Uterus (tissue), 3 donors: ENCODE measurements at regions not wholly inside any gene's neighbourhood (a gene's known extent, or its start where the extent isn't known, plus 50 kb on each side); places are given as distances from the start of the nearest gene placed in this dataset.
"Not testable (repeated sequence)": the region's sequence is repeated elsewhere in the genome, so short reads cannot be mapped to it uniquely, and the experiment has no call there.

Source experiments
- DNase-seq, 2 donors: peaks; one replicate each; pipeline ENCODE4 v3.0.0-alpha.2; 2019 to 2020
- H3K27ac ChIP-seq, 2 donors: fragments of 200-600 bp; sonication (generic); 1 replicate in 1 of 2; 2 replicates in 1 of 2; pipeline ENCODE4 v1.5.1; 2016 to 2018
- H3K27me3 ChIP-seq, 2 donors: fragments of 200-600 bp; sonication (generic); one replicate each; pipeline ENCODE4 v1.5.1; 2018 to 2019; ENCODE audit warnings: control low read depth in 1 of 2
- H3K36me3 ChIP-seq, 2 donors: fragments of 200-600 bp; sonication (generic); one replicate each; pipeline ENCODE4 v1.5.1; 2019; ENCODE audit warnings: control low read depth in 1 of 2
- H3K4me1 ChIP-seq, 2 donors: fragments of 200-600 bp; sonication (generic); one replicate each; pipeline ENCODE4 v1.5.1; 2018 to 2019; ENCODE audit warnings: control low read depth in 1 of 2
- H3K4me3 ChIP-seq, 2 donors: fragments of 200-600 bp; sonication (generic); 1 replicate in 1 of 2; 2 replicates in 1 of 2; pipeline ENCODE4 v1.5.1; 2018 to 2019; ENCODE audit warnings: mild to moderate bottlenecking in 1 of 2
- H3K9me3 ChIP-seq, 2 donors: fragments of 200-600 bp; sonication (generic); one replicate each; pipeline ENCODE4 v1.5.1; 2019; ENCODE audit warnings: control low read depth in 1 of 2
- POLR2A ChIP-seq, 2 donors: fragments of 450-650 bp; IDR thresholded peaks; one replicate each; pipeline ENCODE4 v1.6.1; 2016; ENCODE audit warnings: antibody characterized with exemption in 2 of 2, mild to moderate bottlenecking in 1 of 2, moderate library complexity in 1 of 2
- intact Hi-C: fragments of 100-400 bp; cut with DNase I; formaldehyde crosslinking; loops from one replicate; pipeline ENCODE4 v1.15.1; 2023; ENCODE audit warnings: low total_unique reads
- TF ChIP-seq, protein P1 (sequence below), 4 experiments: fragments of 200-600 bp in 2 of 4; fragments of 450-650 bp in 2 of 4; sonication (generic) in 2 of 4; IDR thresholded peaks; one replicate each; pipeline ENCODE4 v1.5.1; 2016 to 2019; ENCODE audit warnings: antibody characterized with exemption in 4 of 4, mild to moderate bottlenecking in 2 of 4, moderate library complexity in 1 of 4
- donor health status: DM: yes; HTN: yes; CAD: no.

DNA sequence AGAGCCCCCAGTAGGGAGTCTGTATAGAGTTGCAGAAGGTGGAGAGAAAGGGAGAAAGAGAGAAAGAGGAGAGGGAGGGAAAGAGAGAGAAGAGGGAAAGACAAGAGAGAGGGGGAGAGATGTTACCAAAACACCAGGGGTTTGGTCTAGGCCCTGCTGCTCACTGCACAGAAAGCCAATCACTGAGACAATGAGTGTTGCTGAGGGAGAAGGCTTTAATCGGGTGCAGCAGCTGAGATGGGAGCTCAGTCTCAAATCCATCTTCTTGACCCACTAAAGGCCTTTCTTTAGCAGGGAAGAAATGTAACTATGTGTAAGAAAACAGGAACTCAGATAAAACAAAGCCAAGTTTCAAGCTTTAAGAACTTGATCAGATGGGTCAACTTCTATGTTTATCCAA lies 198.2 kb upstream of the FOXK1 start:
- H3K27me3 ChIP-seq = no peaks in the 10 kb centered on the region
- no peak for TF ChIP-seq POLR2A (IDR thresholded peaks at IDR 0.05)
- TF ChIP-seq, protein P1, sequence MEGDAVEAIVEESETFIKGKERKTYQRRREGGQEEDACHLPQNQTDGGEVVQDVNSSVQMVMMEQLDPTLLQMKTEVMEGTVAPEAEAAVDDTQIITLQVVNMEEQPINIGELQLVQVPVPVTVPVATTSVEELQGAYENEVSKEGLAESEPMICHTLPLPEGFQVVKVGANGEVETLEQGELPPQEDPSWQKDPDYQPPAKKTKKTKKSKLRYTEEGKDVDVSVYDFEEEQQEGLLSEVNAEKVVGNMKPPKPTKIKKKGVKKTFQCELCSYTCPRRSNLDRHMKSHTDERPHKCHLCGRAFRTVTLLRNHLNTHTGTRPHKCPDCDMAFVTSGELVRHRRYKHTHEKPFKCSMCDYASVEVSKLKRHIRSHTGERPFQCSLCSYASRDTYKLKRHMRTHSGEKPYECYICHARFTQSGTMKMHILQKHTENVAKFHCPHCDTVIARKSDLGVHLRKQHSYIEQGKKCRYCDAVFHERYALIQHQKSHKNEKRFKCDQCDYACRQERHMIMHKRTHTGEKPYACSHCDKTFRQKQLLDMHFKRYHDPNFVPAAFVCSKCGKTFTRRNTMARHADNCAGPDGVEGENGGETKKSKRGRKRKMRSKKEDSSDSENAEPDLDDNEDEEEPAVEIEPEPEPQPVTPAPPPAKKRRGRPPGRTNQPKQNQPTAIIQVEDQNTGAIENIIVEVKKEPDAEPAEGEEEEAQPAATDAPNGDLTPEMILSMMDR (IDR thresholded peaks at IDR 0.05) = no peak
- H3K9me3 ChIP-seq = peaks cover 0 to 4% of the 10 kb centered on the region in 2 donors
- intact Hi-C loops = no loop called here
- no peaks in the 10 kb centered on the region for H3K4me1 ChIP-seq
- H3K36me3 ChIP-seq = no peaks in the 10 kb centered on the region
- no peak for DNase-seq
- H3K4me3 ChIP-seq = no peak overlapping the region
- no peak overlapping the region for H3K27ac ChIP-seq

DNA sequence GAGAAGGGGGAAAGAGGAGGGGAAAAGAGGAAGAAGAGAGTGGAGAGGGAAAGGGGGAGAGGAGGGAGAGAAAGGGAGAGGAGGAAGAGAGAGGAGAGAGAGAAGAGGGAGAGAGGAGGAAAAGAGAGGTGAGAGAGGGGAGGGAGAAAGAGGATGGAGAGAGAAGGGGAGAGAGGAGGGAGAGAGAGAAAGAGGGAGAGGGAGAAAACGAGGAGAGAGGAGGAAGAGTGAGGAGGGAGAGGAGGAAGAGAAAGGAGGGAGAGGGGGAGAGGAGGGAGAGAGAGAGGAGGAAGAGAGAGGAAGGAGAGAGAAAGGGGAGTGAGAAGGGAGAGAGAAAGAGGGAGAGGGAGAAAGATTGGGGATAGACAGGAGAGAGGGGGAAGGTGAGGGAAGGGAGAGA lies 197.6 kb upstream of the FOXK1 start:
- DNase-seq = no peak
- Histone ChIP-seq H3K27me3 (no peaks in the 10 kb centered on the region), H3K4me1 (no peaks in the 10 kb centered on the region), H3K27ac (no peak overlapping the region), H3K4me3 (no peak overlapping the region), H3K36me3 (no peaks in the 10 kb centered on the region), H3K9me3 (peaks cover 0 to 4% of the 10 kb centered on the region in 2 donors)
- TF ChIP-seq, protein P1 (IDR thresholded peaks at IDR 0.05) = no peak
- no peak for TF ChIP-seq POLR2A (IDR thresholded peaks at IDR 0.05)
- intact Hi-C loops = no loop called here

DNA sequence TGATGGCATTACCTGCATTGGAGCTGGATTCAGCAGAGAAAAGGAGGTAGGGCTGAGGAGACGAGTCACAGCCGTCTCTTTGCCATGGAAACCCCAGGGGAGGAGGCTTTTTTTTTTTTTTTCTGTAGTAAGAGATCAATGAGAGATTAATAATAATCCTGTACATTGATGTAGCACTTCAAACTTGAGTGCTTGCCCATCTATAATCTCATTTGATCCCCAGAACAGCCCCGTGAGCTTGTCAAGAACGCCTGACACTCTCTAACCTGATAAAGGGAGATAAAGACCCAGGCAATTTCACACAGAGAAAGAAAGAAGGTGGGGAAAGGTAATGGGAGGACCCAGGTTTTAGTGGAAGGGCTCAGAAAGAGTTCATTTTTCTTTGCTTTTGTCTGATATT lies 195.2 kb upstream of the FOXK1 start:
- no peak for DNase-seq
- no peaks in the 10 kb centered on the region for H3K36me3 ChIP-seq
- H3K9me3 ChIP-seq = peaks cover 0 to 4% of the 10 kb centered on the region in 2 donors
- no peak overlapping the region for H3K27ac ChIP-seq
- intact Hi-C loops = no loop called here
- no peak overlapping the region for H3K4me3 ChIP-seq
- no peaks in the 10 kb centered on the region for H3K4me1 ChIP-seq
- TF ChIP-seq, protein P1 (IDR thresholded peaks at IDR 0.05) = no peak
- no peak for TF ChIP-seq POLR2A (IDR thresholded peaks at IDR 0.05)
- no peaks in the 10 kb centered on the region for H3K27me3 ChIP-seq

DNA sequence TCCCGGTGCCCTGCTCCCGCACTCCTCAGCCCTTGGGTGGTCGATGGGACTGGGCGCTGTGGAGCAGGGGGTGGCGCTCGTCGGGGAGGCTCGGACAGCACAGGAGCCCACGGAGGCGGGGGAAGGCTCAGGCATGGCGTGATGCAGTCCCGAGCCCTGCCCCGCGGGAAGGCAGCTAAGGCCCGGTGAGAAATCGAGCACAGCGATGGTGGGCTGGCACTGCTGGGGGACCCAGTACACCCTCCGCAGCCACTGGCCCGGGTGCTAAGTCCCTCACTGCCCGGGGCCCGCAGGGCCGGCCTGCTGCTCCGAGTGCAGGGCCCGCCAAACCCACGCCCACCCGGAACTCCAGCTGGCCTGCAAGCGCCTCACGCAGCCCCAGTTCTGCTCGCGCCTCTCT lies 185.2 kb upstream of the FOXK1 start:
- H3K27ac ChIP-seq, H3K27me3 ChIP-seq, H3K4me1 ChIP-seq, H3K9me3 ChIP-seq, DNase-seq, intact Hi-C loops, H3K36me3 ChIP-seq, H3K4me3 ChIP-seq: not testable (repeated sequence)

DNA sequence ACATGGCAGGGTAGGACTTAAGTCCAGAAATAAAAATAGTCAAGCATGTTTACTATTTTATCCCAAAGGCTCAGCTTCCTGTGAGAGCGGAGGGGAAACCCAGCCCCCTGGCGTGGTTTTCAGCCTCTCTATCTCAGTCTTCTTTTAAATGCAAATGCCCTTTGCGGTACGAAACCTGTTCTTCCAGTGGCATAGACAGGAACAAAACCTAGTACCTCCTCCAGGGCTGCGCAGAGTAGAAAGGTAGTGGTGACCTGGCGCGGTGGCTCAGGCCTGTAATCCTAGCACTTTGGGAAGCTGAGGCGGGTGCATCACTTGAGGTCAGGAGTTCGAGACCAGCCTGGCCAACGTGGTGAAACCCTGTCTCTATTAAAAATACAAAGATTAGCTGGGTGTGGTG lies 181.3 kb upstream of the FOXK1 start:
- intact Hi-C loops = no loop called here
- no peak for TF ChIP-seq POLR2A (IDR thresholded peaks at IDR 0.05)
- TF ChIP-seq, protein P1 (IDR thresholded peaks at IDR 0.05) = no peak
- Histone ChIP-seq H3K9me3 (no peaks in the 10 kb centered on the region), H3K36me3 (no peaks in the 10 kb centered on the region), H3K27me3 (no peaks in the 10 kb centered on the region), H3K4me3 (no peak overlapping the region), H3K27ac (no peak overlapping the region), H3K4me1 (no peaks in the 10 kb centered on the region)
- no peak for DNase-seq

DNA sequence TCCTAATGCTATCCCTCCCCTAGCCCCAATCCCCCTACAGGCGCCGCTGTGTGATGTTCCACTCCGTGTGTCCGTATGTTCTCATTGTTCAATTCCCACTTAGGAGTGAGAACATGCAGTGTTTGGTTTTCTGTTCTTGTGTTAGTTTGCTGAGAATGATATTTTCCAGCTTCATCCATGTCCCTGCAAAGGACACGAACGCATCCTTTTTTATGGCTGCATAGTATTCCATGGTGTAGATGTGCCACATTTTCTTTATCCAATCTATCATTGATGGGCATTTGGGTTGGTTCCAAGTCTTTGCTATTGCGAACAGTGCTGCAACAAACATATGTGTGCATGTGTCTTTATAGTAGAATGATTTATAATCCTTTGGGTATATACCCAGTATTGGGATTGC lies 174.2 kb upstream of the FOXK1 start:
- H3K36me3 ChIP-seq, H3K4me1 ChIP-seq, H3K9me3 ChIP-seq, DNase-seq, H3K27ac ChIP-seq, H3K27me3 ChIP-seq, H3K4me3 ChIP-seq, intact Hi-C loops: not testable (repeated sequence)
